ENCODE measurements at regions not wholly inside any gene's neighbourhood (a gene's known extent, or its start where the extent isn't known, plus 50 kb on each side); places are given as distances from the start of the nearest gene placed in this dataset.

DNA sequence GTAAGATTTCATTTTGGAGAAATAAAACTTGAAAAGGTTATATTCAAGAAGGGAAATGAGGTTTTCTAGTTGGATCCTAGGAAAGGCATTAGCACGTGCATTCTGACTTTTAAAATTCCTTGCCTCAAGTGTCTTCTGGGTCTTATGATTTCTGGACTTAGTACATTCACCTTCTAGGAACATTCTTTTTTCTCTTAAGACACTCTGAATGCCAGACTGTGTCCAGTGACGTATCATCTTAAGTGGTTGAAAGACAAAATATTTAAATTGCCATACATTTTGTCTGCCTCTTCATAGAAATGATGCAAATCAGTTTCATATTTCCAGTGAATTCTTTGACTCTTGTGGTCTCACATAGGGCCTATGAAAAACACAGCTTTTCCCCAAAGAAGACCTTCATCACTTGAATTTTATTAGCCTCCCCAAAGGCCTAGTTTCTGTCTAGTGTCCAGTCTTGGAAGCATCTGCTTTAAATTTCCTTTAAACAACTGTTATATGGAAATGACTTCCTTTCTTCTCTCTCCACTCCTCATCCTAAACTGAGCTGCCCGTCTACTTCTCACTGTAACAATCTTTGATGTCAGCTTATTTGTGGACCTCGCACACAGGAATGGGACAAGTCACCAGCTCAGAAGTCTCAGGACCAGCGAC lies 187.2 kb downstream of the HLX start:
- DNase-seq = no peak
- TF ChIP-seq, protein P1, sequence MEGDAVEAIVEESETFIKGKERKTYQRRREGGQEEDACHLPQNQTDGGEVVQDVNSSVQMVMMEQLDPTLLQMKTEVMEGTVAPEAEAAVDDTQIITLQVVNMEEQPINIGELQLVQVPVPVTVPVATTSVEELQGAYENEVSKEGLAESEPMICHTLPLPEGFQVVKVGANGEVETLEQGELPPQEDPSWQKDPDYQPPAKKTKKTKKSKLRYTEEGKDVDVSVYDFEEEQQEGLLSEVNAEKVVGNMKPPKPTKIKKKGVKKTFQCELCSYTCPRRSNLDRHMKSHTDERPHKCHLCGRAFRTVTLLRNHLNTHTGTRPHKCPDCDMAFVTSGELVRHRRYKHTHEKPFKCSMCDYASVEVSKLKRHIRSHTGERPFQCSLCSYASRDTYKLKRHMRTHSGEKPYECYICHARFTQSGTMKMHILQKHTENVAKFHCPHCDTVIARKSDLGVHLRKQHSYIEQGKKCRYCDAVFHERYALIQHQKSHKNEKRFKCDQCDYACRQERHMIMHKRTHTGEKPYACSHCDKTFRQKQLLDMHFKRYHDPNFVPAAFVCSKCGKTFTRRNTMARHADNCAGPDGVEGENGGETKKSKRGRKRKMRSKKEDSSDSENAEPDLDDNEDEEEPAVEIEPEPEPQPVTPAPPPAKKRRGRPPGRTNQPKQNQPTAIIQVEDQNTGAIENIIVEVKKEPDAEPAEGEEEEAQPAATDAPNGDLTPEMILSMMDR (IDR thresholded peaks at IDR 0.05; ENCODE audit: borderline replicate concordance) = no peak
- Histone ChIP-seq H3K4me3 (no peak overlapping the region), H3K36me3 (no peaks in the 10 kb centered on the region), H3K4me1 (no peaks in the 10 kb centered on the region), H3K9me3 (replicated peaks) (peaks cover 6% of the 10 kb centered on the region), H3K27ac (replicated peaks) (no peak overlapping the region), H3K27me3 (ENCODE audit: low read depth) (no peaks in the 10 kb centered on the region)
- intact Hi-C loops (cut with micrococcal nuclease) = no loop called here

DNA sequence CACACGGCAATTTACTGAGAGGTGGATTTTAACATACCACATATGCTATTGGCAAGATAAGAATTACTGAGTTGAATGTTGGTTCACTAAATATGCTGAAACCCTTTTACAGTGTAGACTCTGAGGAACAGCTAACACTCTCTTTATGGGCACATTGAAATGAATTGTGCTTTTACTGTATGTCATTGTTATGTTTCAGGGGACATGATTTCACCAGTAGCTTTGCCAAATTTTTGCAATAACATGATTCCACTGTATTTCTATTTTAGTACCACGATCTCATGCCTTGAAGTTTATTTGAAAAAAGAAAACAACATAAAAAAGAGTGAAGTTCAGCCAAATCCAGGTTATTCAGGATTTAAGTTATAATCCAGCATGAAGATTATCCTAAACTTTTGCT lies 188.5 kb downstream of the HLX start:
- H3K9me3 ChIP-seq (replicated peaks) = peaks cover 6% of the 10 kb centered on the region
- no peak overlapping the region for H3K4me3 ChIP-seq
- no peaks in the 10 kb centered on the region for H3K4me1 ChIP-seq
- H3K27me3 ChIP-seq (ENCODE audit: low read depth) = no peaks in the 10 kb centered on the region
- DNase-seq = no peak
- TF ChIP-seq, protein P1 (IDR thresholded peaks at IDR 0.05; ENCODE audit: borderline replicate concordance) = no peak
- intact Hi-C loops (cut with micrococcal nuclease) = no loop called here
- no peaks in the 10 kb centered on the region for H3K36me3 ChIP-seq
- no peak overlapping the region for H3K27ac ChIP-seq (replicated peaks)

DNA sequence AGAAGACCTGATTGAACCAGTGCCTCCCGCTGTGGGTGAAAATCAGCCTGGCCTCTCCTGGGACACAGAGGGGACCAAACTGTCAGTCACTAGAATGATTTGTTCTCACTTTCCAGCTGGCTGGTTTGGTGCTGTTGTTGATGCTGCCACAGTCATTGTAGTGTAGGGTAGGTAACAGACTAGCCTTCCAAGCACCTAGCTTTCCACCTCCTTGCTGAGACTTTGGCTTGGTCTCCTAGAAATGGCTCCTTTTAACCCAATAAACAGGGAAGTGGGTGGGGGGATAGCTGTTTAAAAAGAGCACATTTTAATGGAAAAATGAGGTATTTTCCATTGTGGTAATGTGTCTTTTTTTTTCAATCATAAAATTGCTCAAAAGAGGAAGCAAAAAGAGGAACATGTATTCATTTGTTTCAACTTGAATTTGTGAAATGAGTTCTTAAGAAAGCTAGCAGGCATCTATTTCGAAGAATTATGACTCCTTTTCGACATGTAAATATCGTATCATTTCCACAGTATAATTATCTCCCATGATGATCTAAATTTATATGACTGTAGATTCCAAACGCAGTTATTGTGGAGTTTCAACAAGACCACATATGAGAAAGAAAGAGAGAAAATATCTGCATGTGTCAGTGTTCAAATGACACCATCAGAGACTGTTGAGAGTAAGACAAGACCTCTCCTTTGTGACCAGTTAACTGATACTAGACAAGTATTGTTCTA lies 190.1 kb downstream of the HLX start:
- H3K4me1 ChIP-seq = no peaks in the 10 kb centered on the region
- H3K4me3 ChIP-seq = no peak overlapping the region
- H3K36me3 ChIP-seq = no peaks in the 10 kb centered on the region
- H3K27me3 ChIP-seq (ENCODE audit: low read depth) = no peaks in the 10 kb centered on the region
- H3K9me3 ChIP-seq (replicated peaks) = no peaks in the 10 kb centered on the region
- no peak overlapping the region for H3K27ac ChIP-seq (replicated peaks)
- intact Hi-C loops (cut with micrococcal nuclease) = no loop called here
- DNase-seq = no peak
- TF ChIP-seq, protein P1 (IDR thresholded peaks at IDR 0.05; ENCODE audit: borderline replicate concordance) = no peak

DNA sequence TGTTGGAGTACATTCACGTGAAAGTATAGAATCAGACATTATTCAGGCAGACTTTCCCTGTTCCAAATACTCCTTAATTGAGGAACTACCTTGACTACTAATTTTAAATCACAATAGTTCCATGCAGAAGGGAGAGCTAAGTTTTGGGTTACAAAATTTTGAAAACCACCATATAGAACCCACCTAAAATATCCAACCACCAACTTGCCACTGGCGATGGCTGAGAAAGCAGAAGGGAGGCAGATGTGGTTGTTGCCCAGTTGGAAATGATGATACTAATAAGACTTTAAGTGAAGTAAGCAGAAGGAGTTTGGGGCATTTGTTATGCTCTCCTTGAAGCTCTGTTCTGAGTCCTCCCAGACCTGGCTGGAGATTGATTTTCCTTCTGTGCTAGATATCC lies 190.7 kb downstream of the HLX start:
- Histone ChIP-seq H3K27ac (replicated peaks) (no peak overlapping the region), H3K4me3 (no peak overlapping the region), H3K4me1 (no peaks in the 10 kb centered on the region), H3K27me3 (ENCODE audit: low read depth) (no peaks in the 10 kb centered on the region), H3K36me3 (no peaks in the 10 kb centered on the region), H3K9me3 (replicated peaks) (no peaks in the 10 kb centered on the region)
- DNase-seq = no peak
- intact Hi-C loops (cut with micrococcal nuclease) = no loop called here
- TF ChIP-seq, protein P1 (IDR thresholded peaks at IDR 0.05; ENCODE audit: borderline replicate concordance) = no peak

DNA sequence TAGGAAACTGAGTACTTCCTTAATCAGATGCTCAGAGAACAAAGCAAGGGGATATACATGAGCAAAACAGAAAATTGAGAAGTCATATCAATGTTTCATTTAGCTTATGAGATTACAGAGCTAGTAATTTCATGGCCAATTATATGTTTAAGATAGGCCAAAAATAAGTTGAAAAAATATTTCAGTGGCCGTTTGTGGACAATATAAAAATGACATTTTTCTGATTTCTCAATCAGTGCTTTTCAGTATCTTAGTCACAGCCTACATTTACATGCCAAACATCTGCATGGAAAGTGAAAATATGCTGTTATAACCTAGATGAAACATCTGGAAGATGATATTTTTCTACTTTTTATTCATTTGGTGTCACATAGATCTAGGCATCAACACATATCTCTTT lies 192.5 kb downstream of the HLX start:
- no peaks in the 10 kb centered on the region for H3K36me3 ChIP-seq
- H3K27me3 ChIP-seq (ENCODE audit: low read depth) = no peaks in the 10 kb centered on the region
- TF ChIP-seq, protein P1 (IDR thresholded peaks at IDR 0.05; ENCODE audit: borderline replicate concordance) = no peak
- no peak overlapping the region for H3K4me3 ChIP-seq
- no peaks in the 10 kb centered on the region for H3K4me1 ChIP-seq
- no peak overlapping the region for H3K27ac ChIP-seq (replicated peaks)
- DNase-seq = no peak
- intact Hi-C loops (cut with micrococcal nuclease) = no loop called here
- no peaks in the 10 kb centered on the region for H3K9me3 ChIP-seq (replicated peaks)
